Peyer's patch (tissue), 4 donors: ENCODE measurements at regions not wholly inside any gene's neighbourhood (a gene's known extent, or its start where the extent isn't known, plus 50 kb on each side); places are given as distances from the start of the nearest gene placed in this dataset.

Source experiments
- DNase-seq, 3 donors: peaks; one replicate each; pipeline ENCODE4 v3.0.0-alpha.2; 2017 to 2019
- H3K27ac ChIP-seq, 4 donors: fragments of 200-600 bp; sonication (generic); one replicate each; pipeline ENCODE4 v1.5.1; 2016 to 2019
- H3K27me3 ChIP-seq, 2 donors: fragments of 200-600 bp; sonication (generic); one replicate each; pipeline ENCODE4 v1.5.1; 2019
- H3K36me3 ChIP-seq, 3 donors: fragments of 200-600 bp; sonication (generic); one replicate each; pipeline ENCODE4 v1.5.1; 2016 to 2019
- H3K4me1 ChIP-seq, 4 donors: fragments of 200-600 bp; sonication (generic); one replicate each; pipeline ENCODE4 v1.5.1; 2016 to 2019
- H3K4me3 ChIP-seq, 4 donors: fragments of 200-600 bp; sonication (generic); 1 replicate in 3 of 4; 2 replicates in 1 of 4; pipeline ENCODE4 v1.5.1; 2016 to 2019; ENCODE audit warnings: mild to moderate bottlenecking in 1 of 4
- H3K9me3 ChIP-seq, 4 donors: fragments of 200-600 bp; sonication (generic); one replicate each; pipeline ENCODE4 v1.5.1; 2016 to 2019; ENCODE audit warnings: mild to moderate bottlenecking in 1 of 4
- POLR2A ChIP-seq, 2 donors: fragments of 450-650 bp; IDR thresholded peaks; one replicate each; pipeline ENCODE4 v1.5.1; 2017; ENCODE audit warnings: antibody characterized with exemption in 2 of 2, mild to moderate bottlenecking in 2 of 2, moderate library complexity in 2 of 2
- TF ChIP-seq, protein P1 (sequence below), 6 experiments: fragments of 450-650 bp in 4 of 6; fragments of 200-600 bp in 2 of 6; sonication (generic) in 1 of 6; IDR thresholded peaks; one replicate each; pipeline ENCODE4 v1.5.1; 2017 to 2019; ENCODE audit warnings: antibody characterized with exemption in 6 of 6, mild to moderate bottlenecking in 3 of 6, moderate library complexity in 1 of 6

DNA sequence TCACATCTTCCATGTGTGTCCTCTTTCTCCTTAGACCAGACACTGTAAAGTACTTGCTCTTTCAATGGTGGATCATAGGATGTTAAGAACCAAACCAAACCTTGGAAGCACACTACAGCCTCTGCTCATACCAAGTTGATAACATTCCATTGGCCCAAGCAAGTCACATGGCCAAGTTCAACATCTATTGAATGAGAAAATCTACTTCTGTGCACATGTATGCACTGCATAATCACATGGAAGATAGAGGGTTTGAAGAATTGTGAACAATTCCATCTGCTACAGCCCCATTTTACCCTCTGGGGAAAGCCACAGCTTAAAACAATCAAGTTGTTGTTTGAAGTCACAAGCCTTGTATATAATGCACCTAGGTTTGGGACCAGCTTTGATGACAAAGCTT, 68.2 kb downstream of the MFAP3 start:
- Histone ChIP-seq H3K4me1 (no peaks in the 10 kb centered on the region), H3K27me3 (no peaks in the 10 kb centered on the region), H3K9me3 (no peaks in the 10 kb centered on the region), H3K4me3 (no peak overlapping the region), H3K27ac (no peak overlapping the region), H3K36me3 (no peaks in the 10 kb centered on the region)
- TF ChIP-seq POLR2A (IDR thresholded peaks at IDR 0.05), result no peak
- TF ChIP-seq, protein P1, sequence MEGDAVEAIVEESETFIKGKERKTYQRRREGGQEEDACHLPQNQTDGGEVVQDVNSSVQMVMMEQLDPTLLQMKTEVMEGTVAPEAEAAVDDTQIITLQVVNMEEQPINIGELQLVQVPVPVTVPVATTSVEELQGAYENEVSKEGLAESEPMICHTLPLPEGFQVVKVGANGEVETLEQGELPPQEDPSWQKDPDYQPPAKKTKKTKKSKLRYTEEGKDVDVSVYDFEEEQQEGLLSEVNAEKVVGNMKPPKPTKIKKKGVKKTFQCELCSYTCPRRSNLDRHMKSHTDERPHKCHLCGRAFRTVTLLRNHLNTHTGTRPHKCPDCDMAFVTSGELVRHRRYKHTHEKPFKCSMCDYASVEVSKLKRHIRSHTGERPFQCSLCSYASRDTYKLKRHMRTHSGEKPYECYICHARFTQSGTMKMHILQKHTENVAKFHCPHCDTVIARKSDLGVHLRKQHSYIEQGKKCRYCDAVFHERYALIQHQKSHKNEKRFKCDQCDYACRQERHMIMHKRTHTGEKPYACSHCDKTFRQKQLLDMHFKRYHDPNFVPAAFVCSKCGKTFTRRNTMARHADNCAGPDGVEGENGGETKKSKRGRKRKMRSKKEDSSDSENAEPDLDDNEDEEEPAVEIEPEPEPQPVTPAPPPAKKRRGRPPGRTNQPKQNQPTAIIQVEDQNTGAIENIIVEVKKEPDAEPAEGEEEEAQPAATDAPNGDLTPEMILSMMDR (IDR thresholded peaks at IDR 0.05), result no peak
- no peak for DNase-seq

DNA sequence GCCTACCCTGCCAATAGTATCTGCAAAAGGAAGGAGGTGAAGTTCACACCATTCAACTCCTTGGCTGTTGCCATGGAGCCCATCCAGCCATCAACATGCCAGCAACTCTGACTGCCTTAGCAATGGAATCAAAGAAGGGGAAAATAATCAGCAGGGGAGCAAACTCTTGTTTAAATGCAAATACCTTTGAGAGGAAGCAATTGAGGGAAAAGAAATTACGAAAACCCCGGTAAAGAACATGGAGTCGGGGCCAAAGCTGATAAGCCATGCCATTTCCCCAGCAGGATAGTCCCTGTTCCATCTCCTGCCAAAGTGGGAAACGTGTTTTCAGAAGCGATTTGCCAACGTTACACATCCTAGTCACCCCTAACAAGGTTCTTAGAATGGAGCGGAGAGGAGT, 69.0 kb downstream of the MFAP3 start:
- Histone ChIP-seq H3K27ac (no peak overlapping the region), H3K4me1 (no peaks in the 10 kb centered on the region), H3K27me3 (no peaks in the 10 kb centered on the region), H3K4me3 (no peak overlapping the region), H3K36me3 (no peaks in the 10 kb centered on the region), H3K9me3 (no peaks in the 10 kb centered on the region)
- DNase-seq, result no peak
- TF ChIP-seq, protein P1 (IDR thresholded peaks at IDR 0.05), result no peak
- TF ChIP-seq POLR2A (IDR thresholded peaks at IDR 0.05), result no peak

DNA sequence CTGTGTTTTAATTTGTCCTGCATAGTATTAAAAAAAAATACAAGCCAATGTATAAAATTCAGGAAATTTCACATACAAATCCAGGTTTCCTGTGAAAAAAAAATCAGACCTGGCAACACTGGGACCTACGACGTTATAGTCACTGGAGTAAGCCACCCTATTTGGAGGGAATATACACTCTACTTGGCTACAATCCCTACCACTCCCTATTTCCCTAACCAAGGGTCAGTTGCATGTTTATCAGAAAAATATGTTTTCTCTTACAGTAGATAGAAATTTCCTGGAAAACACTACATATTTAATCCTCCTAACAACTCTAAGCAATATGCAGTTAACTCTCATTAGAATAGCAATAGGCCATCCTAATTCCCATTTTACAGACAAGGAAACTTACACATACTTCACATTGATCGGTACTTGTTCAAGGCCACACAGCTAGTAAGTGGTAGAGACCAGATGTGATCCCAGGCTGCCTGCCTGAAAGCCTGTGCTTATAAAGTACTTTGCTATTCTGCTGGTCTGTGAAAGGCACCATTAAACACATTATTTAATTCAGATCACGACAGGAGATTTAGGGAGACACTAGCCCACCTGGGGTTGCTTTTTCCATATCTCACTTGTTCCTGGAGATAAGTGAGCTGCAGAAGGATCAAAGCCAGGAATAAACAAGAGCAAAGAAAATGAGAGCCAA, 70.8 kb downstream of the MFAP3 start:
- no peaks in the 10 kb centered on the region for H3K9me3 ChIP-seq
- H3K27me3 ChIP-seq, result no peaks in the 10 kb centered on the region
- H3K4me3 ChIP-seq, result no peak overlapping the region
- no peak overlapping the region for H3K27ac ChIP-seq
- no peaks in the 10 kb centered on the region for H3K4me1 ChIP-seq
- DNase-seq, result no peak
- no peaks in the 10 kb centered on the region for H3K36me3 ChIP-seq
- TF ChIP-seq, protein P1 (IDR thresholded peaks at IDR 0.05), result no peak
- TF ChIP-seq POLR2A (IDR thresholded peaks at IDR 0.05), result no peak

DNA sequence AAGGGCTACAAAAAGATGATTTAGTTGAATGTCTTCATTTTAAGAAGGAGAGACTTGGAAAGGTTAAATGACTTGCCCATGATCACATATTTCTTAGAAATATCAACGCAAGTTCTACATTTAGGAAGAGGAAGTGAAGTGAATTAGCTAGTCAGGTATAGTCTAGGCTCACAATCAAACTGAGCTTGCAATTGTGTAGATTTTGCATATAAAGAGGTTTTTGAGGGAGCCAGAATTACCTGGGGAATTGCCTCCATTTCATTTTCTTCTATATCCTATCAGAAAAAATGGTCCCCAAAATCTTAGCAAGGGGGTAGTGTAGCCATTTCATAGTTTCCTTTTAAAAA, 71.3 kb downstream of the MFAP3 start:
- TF ChIP-seq, protein P1 (IDR thresholded peaks at IDR 0.05), result no peak
- no peak for TF ChIP-seq POLR2A (IDR thresholded peaks at IDR 0.05)
- Histone ChIP-seq H3K27ac (no peak overlapping the region), H3K4me3 (no peak overlapping the region), H3K9me3 (no peaks in the 10 kb centered on the region), H3K27me3 (no peaks in the 10 kb centered on the region), H3K36me3 (no peaks in the 10 kb centered on the region), H3K4me1 (no peaks in the 10 kb centered on the region)
- DNase-seq, result no peak

DNA sequence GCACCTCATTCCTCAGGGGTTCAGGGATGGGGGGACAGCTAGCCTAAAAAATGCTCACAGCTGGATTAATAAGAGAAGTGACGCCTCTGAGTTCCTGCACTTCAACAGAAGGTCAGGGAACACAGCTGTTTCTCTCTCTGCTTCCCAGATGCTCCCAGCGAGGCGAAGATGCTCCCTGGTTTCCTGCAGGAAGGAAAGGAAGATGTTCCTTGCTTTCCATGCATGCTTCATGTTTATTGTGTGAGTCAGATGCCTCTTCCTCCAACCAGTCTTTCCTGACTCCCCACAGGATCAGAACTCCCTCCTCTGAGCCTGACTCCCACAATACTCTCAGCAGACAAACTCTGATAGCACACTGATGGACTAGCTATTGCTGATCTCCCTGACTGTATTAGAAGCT, 71.9 kb downstream of the MFAP3 start:
- H3K36me3 ChIP-seq, result no peaks in the 10 kb centered on the region
- H3K9me3 ChIP-seq, result no peaks in the 10 kb centered on the region
- no peak for DNase-seq
- H3K27me3 ChIP-seq, result no peaks in the 10 kb centered on the region
- no peak overlapping the region for H3K27ac ChIP-seq
- no peaks in the 10 kb centered on the region for H3K4me1 ChIP-seq
- TF ChIP-seq POLR2A (IDR thresholded peaks at IDR 0.05), result no peak
- H3K4me3 ChIP-seq, result no peak overlapping the region

DNA sequence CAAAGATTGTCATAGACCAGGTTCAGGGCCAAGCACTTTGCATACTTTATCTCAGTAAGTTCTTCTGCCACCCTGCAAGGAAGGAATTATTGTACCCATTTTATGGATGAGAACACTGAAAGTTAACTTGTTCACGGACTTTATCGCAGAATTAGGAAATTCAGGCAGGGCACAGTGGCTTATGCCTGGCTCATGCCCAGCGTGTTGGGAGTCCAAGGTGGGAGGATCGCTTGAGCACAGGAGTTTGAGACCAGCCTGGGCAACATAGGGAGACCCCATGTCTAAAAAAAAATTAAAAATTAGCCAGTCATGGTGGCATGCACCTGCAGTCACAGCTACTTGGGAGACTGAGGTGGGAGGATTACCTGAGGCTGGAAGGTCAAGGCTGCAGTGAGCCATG, 72.4 kb downstream of the MFAP3 start:
- TF ChIP-seq, protein P1 (IDR thresholded peaks at IDR 0.05), result no peak
- TF ChIP-seq POLR2A (IDR thresholded peaks at IDR 0.05), result no peak
- Histone ChIP-seq H3K27me3 (no peaks in the 10 kb centered on the region), H3K4me1 (no peaks in the 10 kb centered on the region), H3K4me3 (no peak overlapping the region), H3K9me3 (no peaks in the 10 kb centered on the region), H3K36me3 (no peaks in the 10 kb centered on the region), H3K27ac (no peak overlapping the region)
- DNase-seq, result no peak
